ENCODE measurements at regions not wholly inside any gene's neighbourhood (a gene's known extent, or its start where the extent isn't known, plus 50 kb on each side); places are given as distances from the start of the nearest gene placed in this dataset.

DNA sequence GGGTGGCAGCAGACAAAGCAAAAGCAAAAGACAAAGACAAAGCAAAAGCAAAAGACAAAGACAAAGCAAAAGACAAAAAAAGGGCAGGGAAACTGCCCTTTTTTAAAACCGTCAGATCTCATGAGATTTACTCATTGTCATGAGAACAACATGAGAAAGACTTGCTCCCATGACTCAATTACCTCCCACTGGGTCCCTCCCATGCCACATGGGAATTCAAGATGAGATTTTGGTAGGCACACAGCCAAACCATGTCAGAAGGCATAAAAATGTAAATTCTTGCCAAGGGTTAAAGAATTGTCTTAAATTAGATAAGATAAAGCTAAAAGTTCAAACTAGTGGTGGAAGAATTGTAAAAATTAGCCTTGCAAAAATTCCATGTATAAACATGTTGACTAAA is 419.7 kb downstream of the TRAM1L1 start:
- TF ChIP-seq, protein P1, sequence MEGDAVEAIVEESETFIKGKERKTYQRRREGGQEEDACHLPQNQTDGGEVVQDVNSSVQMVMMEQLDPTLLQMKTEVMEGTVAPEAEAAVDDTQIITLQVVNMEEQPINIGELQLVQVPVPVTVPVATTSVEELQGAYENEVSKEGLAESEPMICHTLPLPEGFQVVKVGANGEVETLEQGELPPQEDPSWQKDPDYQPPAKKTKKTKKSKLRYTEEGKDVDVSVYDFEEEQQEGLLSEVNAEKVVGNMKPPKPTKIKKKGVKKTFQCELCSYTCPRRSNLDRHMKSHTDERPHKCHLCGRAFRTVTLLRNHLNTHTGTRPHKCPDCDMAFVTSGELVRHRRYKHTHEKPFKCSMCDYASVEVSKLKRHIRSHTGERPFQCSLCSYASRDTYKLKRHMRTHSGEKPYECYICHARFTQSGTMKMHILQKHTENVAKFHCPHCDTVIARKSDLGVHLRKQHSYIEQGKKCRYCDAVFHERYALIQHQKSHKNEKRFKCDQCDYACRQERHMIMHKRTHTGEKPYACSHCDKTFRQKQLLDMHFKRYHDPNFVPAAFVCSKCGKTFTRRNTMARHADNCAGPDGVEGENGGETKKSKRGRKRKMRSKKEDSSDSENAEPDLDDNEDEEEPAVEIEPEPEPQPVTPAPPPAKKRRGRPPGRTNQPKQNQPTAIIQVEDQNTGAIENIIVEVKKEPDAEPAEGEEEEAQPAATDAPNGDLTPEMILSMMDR (IDR thresholded peaks at IDR 0.05; ENCODE audit: insufficient read depth, low read length, missing control alignments): no peak
- no peak for DNase-seq (ENCODE audit: low read depth, low spot score)
- H3K4me3 ChIP-seq (ENCODE audit: low read depth, low read length): no peak overlapping the region
- ChIA-PET CTCF (no interaction called here), POLR2A (no interaction called here)

DNA sequence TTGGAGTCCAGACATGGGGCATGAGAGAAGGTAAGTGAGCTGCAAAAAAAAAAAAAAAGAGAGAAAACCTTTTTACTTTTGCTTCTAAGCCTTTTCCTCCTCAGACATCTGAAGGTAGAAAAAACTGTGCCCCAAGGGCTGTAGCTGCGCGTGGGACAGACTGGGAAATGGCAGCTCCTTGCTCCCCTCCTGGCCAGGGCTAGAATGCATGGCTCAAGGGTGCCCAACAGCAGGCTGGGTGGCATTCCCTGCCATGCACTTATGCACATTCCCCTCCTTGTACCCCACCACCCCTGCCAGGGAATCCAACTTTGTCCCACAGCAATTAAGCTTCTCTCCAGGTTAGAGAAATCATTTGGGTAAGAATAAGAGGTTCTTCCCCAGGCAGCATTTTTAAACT is 421.2 kb downstream of the TRAM1L1 start:
- TF ChIP-seq, protein P1 (IDR thresholded peaks at IDR 0.05; ENCODE audit: insufficient read depth, low read length, missing control alignments): no peak
- CTCF ChIA-PET: no interaction called here
- DNase-seq (ENCODE audit: low read depth, low spot score): no peak
- no peak overlapping the region for H3K4me3 ChIP-seq (ENCODE audit: low read depth, low read length)
- POLR2A ChIA-PET: no interaction called here

DNA sequence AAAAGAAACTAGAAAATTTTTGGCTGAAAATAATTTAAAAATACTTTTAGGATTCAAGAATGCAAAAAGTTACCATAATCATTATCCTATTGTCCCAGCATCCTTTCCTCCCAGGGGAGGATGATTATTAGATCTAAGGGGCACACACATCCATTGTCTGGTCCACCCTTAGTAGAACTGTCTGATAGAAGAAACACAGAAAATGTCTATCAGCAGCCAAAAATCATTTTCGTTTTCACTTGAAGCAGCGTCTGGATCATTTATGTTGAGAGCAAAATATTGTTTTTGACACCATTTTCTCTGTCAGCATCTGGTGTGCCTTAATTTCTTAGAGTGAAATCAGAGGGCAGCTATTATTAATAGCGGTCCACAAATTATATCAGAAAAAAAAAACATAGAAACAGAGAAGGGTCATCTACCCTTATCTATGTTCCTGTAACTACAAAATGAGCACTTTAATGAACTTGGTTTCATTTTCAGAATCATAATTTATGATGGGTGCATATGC is 446.3 kb downstream of the TRAM1L1 start:
- H3K4me3 ChIP-seq (ENCODE audit: low read depth, low read length): no peak overlapping the region
- POLR2A ChIA-PET: no interaction called here
- TF ChIP-seq, protein P1 (IDR thresholded peaks at IDR 0.05; ENCODE audit: insufficient read depth, low read length, missing control alignments): no peak
- no peak for DNase-seq (ENCODE audit: low read depth, low spot score)
- CTCF ChIA-PET: no interaction called here

DNA sequence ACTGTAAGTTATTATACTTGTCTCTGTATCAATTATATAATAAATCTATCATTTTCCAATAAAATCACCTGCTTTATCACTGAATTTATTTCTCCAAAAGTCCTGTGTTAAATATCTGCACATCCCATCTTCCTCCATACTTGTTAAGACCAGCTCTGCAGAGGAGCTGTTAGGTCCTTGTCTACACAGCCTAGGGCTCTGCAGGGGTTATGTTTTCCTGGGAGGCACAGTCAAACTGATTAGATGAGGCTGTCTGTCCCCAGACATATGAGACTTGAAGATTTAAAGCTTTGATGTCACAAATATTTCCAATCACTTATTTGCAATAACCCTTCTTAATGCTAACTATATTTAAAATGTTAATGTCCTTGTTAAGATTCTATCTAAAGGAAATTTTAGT is 446.8 kb downstream of the TRAM1L1 start:
- no peak for DNase-seq (ENCODE audit: low read depth, low spot score)
- ChIA-PET CTCF (no interaction called here), POLR2A (no interaction called here)
- no peak overlapping the region for H3K4me3 ChIP-seq (ENCODE audit: low read depth, low read length)
- TF ChIP-seq, protein P1 (IDR thresholded peaks at IDR 0.05; ENCODE audit: insufficient read depth, low read length, missing control alignments): no peak

- TF ChIP-seq, protein P1 (IDR thresholded peaks at IDR 0.05; ENCODE audit: insufficient read depth, low read length, missing control alignments): no peak
- CTCF ChIA-PET: no interaction called here
- POLR2A ChIA-PET: no interaction called here
- no peak overlapping the region for H3K4me3 ChIP-seq (ENCODE audit: low read depth, low read length)
- DNase-seq (ENCODE audit: low read depth, low spot score): no peak
These were observed 448.5 kb downstream of the TRAM1L1 start for GRCh38 chr4:116636917-116637316.

- TF ChIP-seq, protein P1 (IDR thresholded peaks at IDR 0.05; ENCODE audit: insufficient read depth, low read length, missing control alignments): no peak
- no peak overlapping the region for H3K4me3 ChIP-seq (ENCODE audit: low read depth, low read length)
- no peak for DNase-seq (ENCODE audit: low read depth, low spot score)
- ChIA-PET CTCF (no interaction called here), POLR2A (no interaction called here)
These were observed 453.1 kb downstream of the TRAM1L1 start for GRCh38 chr4:116632269-116632668.

All from AG04449 (cell line).